ENCODE measurements at regions not wholly inside any gene's neighbourhood (a gene's known extent, or its start where the extent isn't known, plus 50 kb on each side); places are given as distances from the start of the nearest gene placed in this dataset.
A peak's percentile ranks its signal among the peaks of the same experiment; 100 is the strongest.

DNA sequence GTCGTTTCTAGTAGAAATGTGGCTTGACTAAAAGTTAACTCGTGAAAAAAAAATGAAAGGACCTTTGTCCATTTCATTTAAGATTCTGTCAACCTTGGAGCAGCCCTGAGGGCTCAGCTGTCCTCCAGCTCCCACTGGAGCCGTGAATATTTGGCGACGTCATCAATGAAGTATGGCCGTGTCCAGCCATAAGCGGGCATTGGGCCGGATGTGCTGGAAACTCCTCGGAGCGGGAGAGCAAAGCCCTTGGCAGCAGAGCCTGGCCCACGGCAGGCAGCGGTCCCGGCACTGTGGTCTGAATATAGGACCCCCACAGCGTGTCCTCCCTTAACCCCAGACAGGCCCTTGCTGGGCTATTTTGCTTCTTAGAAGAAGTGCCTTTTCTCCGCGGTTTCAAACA, 50.0 kb downstream of the JAKMIP3 start:
- no peaks in the 10 kb centered on the region for H3K4me1 ChIP-seq (ENCODE audit: control insufficient read depth, insufficient read depth, low read length)
- POLR2A ChIA-PET: no interaction called here
- TF ChIP-seq ZNF211 (tag by site-specific recombination; IDR thresholded peaks at IDR 0.05; ENCODE audit: low read depth): no peak
- TF ChIP-seq, protein P1, sequence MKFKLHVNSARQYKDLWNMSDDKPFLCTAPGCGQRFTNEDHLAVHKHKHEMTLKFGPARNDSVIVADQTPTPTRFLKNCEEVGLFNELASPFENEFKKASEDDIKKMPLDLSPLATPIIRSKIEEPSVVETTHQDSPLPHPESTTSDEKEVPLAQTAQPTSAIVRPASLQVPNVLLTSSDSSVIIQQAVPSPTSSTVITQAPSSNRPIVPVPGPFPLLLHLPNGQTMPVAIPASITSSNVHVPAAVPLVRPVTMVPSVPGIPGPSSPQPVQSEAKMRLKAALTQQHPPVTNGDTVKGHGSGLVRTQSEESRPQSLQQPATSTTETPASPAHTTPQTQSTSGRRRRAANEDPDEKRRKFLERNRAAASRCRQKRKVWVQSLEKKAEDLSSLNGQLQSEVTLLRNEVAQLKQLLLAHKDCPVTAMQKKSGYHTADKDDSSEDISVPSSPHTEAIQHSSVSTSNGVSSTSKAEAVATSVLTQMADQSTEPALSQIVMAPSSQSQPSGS (tag by site-specific recombination; IDR thresholded peaks at IDR 0.05; ENCODE audit: low read depth): peak; percentile 68

DNA sequence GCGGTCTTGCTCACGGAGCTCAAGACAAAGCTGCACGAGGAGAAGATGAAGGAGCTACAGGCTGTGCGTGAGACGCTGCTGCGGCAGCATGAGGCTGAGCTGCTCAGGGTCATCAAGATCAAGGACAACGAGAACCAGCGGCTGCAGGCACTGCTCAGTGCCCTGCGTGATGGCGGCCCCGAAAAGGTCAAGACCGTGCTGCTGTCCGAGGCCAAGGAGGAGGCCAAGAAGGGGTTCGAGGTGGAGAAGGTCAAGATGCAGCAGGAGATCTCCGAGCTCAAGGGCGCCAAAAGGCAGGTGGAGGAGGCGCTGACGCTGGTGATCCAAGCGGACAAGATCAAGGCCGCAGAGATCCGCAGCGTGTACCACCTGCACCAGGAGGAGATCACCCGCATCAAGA, 51.4 kb downstream of the JAKMIP3 start:
- TF ChIP-seq REPIN1 (tag by site-specific recombination; IDR thresholded peaks at IDR 0.05; ENCODE audit: low read depth): no peak
- no peak for TF ChIP-seq ZNF157 (tag by site-specific recombination; IDR thresholded peaks at IDR 0.05)
- TF ChIP-seq ZNF138 (tag by site-specific recombination; IDR thresholded peaks at IDR 0.05; ENCODE audit: borderline replicate concordance): no peak
- TF ChIP-seq ZNF830 (tag by site-specific recombination; IDR thresholded peaks at IDR 0.05; ENCODE audit: low read depth): no peak
- no peak for TF ChIP-seq ZBTB1 (tag by site-specific recombination; IDR thresholded peaks at IDR 0.05)
- no peak for TF ChIP-seq ZNF19 (tag by site-specific recombination; IDR thresholded peaks at IDR 0.05; ENCODE audit: low read depth)
- TF ChIP-seq ZNF37A (tag by site-specific recombination; IDR thresholded peaks at IDR 0.05): no peak
- TF ChIP-seq GLI2 (tag by site-specific recombination; IDR thresholded peaks at IDR 0.05; ENCODE audit: borderline replicate concordance, low read depth): no peak
- TF ChIP-seq ZNF571 (tag by site-specific recombination; IDR thresholded peaks at IDR 0.05): no peak
- no peak for TF ChIP-seq ZNF654 (tag by site-specific recombination; IDR thresholded peaks at IDR 0.05; ENCODE audit: low read depth)
- no peak for TF ChIP-seq ZBTB21 (tag by site-specific recombination; IDR thresholded peaks at IDR 0.05)
- TF ChIP-seq ZBTB17 (tag by site-specific recombination; IDR thresholded peaks at IDR 0.05): no peak
- TF ChIP-seq, protein P2, sequence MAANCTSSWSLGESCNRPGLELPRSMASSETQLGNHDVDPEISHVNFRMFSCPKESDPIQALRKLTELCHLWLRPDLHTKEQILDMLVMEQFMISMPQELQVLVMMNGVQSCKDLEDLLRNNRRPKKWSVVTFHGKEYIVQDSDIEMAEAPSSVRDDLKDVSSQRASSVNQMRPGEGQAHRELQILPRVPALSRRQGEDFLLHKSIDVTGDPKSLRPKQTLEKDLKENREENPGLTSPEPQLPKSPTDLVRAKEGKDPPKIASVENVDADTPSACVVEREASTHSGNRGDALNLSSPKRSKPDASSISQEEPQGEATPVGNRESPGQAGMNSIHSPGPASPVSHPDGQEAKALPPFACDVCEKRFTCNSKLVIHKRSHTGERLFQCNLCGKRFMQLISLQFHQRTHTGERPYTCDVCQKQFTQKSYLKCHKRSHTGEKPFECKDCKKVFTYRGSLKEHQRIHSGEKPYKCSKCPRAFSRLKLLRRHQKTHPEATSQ (tag by site-specific recombination; IDR thresholded peaks at IDR 0.05): no peak
- no peak for TF ChIP-seq GLIS2 (tag by site-specific recombination; IDR thresholded peaks at IDR 0.05)
- ChIA-PET CTCF (interaction anchor here (0.6 to 0.7 kb wide), 2 partner anchors 35 to 1494 kb away, joined by 3 read pairs; no protein-coding TSS in a partner anchor), POLR2A (no interaction called here)
- Histone ChIP-seq H3K4me3 (ENCODE audit: low read depth, low read length) (no peak overlapping the region), H3K27ac (ENCODE audit: extremely low read depth, low read depth, low read length) (no peak overlapping the region), H3K4me1 (ENCODE audit: control insufficient read depth, insufficient read depth, low read length) (no peaks in the 10 kb centered on the region), H3K36me3 (ENCODE audit: control insufficient read depth in 2 of 2, insufficient read depth in 1 of 2, low read length in 2 of 2) (no peaks in the 10 kb centered on the region), H3K9me3 (ENCODE audit: control insufficient read depth, insufficient read depth, low read depth, low read length) (no peaks in the 10 kb centered on the region)

More for the DNA sequence above, 50.0 kb downstream of the JAKMIP3 start:
- Histone ChIP-seq H3K36me3 (ENCODE audit: control insufficient read depth in 2 of 2, insufficient read depth in 1 of 2, low read length in 2 of 2) (no peaks in the 10 kb centered on the region), H3K27ac (ENCODE audit: extremely low read depth, low read depth, low read length) (no peak overlapping the region), H3K9me3 (ENCODE audit: control insufficient read depth, insufficient read depth, low read depth, low read length) (no peaks in the 10 kb centered on the region), H3K4me3 (ENCODE audit: low read depth, low read length) (no peak overlapping the region)
- CTCF ChIA-PET: no interaction called here

DNA sequence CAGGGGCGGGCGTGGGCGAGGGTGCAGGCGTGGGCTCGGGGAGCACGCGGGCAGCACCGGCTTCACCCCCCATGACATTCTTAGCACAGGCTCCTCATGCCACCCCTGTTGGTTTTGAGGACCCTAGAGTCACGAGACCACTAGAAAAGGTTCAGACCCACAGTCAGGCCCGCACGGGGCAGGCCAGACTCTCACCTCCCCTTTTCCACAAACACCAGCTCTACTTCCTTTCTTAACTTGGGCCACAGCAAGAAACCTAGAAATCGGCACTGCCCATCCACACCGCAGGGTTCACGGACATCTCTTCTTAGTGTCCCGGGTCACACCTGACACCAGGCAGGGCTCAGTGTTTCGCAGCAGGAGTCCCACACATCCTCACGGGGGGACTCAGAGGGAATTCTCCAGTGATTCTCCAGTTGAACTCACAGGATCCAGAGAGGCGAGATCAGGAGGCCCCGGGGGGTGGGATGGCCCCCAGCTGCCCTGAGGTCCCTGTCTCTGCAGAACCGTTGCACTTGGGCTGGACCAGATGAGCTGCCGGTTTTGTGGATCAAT, 52.0 kb downstream of the JAKMIP3 start:
- no peak overlapping the region for H3K27ac ChIP-seq (ENCODE audit: extremely low read depth, low read depth, low read length)
- CTCF ChIA-PET: no interaction called here
- POLR2A ChIA-PET: no interaction called here
- no peak overlapping the region for H3K4me3 ChIP-seq (ENCODE audit: low read depth, low read length)
- no peaks in the 10 kb centered on the region for H3K9me3 ChIP-seq (ENCODE audit: control insufficient read depth, insufficient read depth, low read depth, low read length)
- no peaks in the 10 kb centered on the region for H3K36me3 ChIP-seq (ENCODE audit: control insufficient read depth in 2 of 2, insufficient read depth in 1 of 2, low read length in 2 of 2)
- H3K4me1 ChIP-seq (ENCODE audit: control insufficient read depth, insufficient read depth, low read length): no peaks in the 10 kb centered on the region
- no peak for TF ChIP-seq ZNF837 (tag by site-specific recombination; IDR thresholded peaks at IDR 0.05)
- TF ChIP-seq, protein P3, sequence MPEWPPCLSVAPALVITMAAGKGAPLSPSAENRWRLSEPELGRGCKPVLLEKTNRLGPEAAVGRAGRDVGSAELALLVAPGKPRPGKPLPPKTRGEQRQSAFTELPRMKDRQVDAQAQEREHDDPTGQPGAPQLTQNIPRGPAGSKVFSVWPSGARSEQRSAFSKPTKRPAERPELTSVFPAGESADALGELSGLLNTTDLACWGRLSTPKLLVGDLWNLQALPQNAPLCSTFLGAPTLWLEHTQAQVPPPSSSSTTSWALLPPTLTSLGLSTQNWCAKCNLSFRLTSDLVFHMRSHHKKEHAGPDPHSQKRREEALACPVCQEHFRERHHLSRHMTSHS (tag by site-specific recombination; IDR thresholded peaks at IDR 0.05): no peak
- TF ChIP-seq, protein P4, sequence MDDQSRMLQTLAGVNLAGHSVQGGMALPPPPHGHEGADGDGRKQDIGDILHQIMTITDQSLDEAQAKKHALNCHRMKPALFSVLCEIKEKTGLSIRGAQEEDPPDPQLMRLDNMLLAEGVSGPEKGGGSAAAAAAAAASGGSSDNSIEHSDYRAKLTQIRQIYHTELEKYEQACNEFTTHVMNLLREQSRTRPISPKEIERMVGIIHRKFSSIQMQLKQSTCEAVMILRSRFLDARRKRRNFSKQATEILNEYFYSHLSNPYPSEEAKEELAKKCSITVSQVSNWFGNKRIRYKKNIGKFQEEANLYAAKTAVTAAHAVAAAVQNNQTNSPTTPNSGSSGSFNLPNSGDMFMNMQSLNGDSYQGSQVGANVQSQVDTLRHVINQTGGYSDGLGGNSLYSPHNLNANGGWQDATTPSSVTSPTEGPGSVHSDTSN (CRISPR knock-in tag; IDR thresholded peaks at IDR 0.05): no peak
- no peak for TF ChIP-seq ZNF549 (tag by site-specific recombination; IDR thresholded peaks at IDR 0.05)
- no peak for TF ChIP-seq MZF1 (tag by site-specific recombination; IDR thresholded peaks at IDR 0.05; ENCODE audit: borderline replicate concordance)
- TF ChIP-seq, protein P5, sequence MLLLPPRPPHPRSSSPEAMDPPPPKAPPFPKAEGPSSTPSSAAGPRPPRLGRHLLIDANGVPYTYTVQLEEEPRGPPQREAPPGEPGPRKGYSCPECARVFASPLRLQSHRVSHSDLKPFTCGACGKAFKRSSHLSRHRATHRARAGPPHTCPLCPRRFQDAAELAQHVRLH (tag by site-specific recombination; IDR thresholded peaks at IDR 0.05): no peak
- TF ChIP-seq EGR2 (tag by site-specific recombination; IDR thresholded peaks at IDR 0.05; ENCODE audit: low read depth): no peak
- TF ChIP-seq, protein P6, sequence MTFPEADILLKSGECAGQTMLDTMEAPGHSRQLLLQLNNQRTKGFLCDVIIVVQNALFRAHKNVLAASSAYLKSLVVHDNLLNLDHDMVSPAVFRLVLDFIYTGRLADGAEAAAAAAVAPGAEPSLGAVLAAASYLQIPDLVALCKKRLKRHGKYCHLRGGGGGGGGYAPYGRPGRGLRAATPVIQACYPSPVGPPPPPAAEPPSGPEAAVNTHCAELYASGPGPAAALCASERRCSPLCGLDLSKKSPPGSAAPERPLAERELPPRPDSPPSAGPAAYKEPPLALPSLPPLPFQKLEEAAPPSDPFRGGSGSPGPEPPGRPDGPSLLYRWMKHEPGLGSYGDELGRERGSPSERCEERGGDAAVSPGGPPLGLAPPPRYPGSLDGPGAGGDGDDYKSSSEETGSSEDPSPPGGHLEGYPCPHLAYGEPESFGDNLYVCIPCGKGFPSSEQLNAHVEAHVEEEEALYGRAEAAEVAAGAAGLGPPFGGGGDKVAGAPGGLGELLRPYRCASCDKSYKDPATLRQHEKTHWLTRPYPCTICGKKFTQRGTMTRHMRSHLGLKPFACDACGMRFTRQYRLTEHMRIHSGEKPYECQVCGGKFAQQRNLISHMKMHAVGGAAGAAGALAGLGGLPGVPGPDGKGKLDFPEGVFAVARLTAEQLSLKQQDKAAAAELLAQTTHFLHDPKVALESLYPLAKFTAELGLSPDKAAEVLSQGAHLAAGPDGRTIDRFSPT (tag by site-specific recombination; IDR thresholded peaks at IDR 0.05): no peak

Measured in HEK293 (cell line).